HG03175 (cell line): ENCODE measurements at regions not wholly inside any gene's neighbourhood (a gene's known extent, or its start where the extent isn't known, plus 50 kb on each side); places are given as distances from the start of the nearest gene placed in this dataset.

Experiments used
- ATAC-seq: cut with Tn5 transposase; IDR thresholded peaks from one replicate; pipeline ENCODE4 v1.9.1; 2021; ENCODE audit warnings: mild to moderate bottlenecking, moderate library complexity; ENCODE audit not compliant: unreplicated experiment

GRCh38 chr6:104229057-104229456 lies 630.7 kb downstream of the HACE1 start:
- ATAC-seq = no peak

DNA sequence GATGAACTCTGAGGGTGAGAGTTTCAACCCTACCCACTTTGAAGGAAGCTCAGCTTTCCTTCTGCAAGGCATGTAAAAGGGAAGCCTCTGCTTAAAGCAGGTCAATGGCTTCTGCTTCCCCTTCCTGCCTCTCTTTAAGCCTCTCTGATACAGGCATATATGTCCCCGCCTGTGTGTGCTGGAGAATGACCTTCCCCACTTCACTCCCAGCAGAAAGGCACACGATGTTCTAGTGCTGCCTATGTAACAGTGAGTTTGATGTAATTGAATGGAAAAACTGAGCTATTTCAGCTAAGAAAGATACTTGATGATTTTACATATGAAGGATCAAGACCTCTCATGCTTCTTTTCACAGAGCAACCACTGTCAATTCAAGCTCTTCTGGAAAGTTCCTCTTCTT lies 632.2 kb downstream of the HACE1 start:
- ATAC-seq = no peak

- ATAC-seq = no peak
These were observed 632.8 kb downstream of the HACE1 start for GRCh38 chr6:104226790-104227446.

GRCh38 chr6:104218116-104218515 lies 641.6 kb downstream of the HACE1 start:
- ATAC-seq = no peak

- no peak for ATAC-seq
These were observed 644.8 kb downstream of the HACE1 start for GRCh38 chr6:104214901-104215300.

DNA sequence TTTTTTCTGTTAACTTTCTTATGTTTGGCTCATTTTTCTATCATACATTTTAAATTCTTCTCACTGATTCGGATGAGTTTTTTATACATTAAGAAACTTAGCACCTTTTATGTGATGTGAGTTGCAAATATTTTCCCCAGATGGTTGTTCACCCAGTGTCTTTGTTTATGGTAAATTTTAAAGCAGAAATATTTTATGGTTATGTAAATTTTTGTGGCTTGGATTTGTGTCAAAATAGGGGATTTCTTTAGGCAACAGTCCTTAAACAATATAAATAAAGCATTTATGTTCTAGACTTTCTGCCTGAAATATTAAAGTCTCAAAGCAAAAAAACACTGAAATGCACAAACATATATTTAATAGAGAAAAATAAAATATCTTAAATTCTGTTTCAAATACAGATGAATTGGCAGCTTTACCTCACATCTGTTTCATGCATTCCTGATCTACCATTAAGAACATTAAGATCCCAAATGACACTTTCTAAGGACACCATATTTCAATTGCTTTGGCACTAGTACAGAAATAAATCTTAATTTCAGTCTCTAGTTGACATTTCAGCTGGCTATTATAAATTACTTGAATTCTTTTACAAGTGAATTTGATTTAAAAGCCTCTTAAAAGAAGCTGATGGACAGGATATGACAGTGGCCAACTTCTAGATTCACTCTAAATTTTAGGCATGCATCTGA lies 646.6 kb downstream of the HACE1 start:
- ATAC-seq = no peak

GRCh38 chr6:104207635-104208034 lies 652.1 kb downstream of the HACE1 start:
- ATAC-seq = no peak

GRCh38 chr6:104201557-104201956 lies 658.2 kb downstream of the HACE1 start:
- no peak for ATAC-seq

GRCh38 chr6:104187616-104188015 lies 672.1 kb downstream of the HACE1 start:
- no peak for ATAC-seq

DNA sequence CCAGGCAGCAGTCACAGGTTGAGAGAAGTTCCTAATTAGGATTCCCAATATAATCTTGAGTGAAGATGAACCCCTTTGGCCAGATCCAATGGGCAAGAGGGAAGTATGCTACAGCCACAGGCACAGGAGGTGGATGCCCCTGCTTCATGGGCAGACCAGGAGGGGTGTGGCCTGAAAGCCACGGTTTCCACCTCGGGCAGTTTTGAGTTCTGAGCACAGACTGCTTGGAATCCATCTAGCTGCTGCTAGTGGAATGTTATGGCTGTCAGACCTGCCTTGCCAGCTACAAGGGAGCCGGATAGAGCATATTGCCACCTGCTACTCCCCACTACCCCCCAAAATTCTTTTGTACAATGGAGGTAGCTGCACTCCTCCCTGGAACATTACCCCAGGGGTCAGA lies 672.9 kb downstream of the HACE1 start:
- no peak for ATAC-seq

- no peak for ATAC-seq
These were observed 675.8 kb downstream of the HACE1 start for GRCh38 chr6:104183816-104184435.

GRCh38 chr6:104182811-104183210 lies 676.9 kb downstream of the HACE1 start:
- no peak for ATAC-seq

GRCh38 chr6:104173668-104174067 lies 686.1 kb downstream of the HACE1 start:
- ATAC-seq = no peak

DNA sequence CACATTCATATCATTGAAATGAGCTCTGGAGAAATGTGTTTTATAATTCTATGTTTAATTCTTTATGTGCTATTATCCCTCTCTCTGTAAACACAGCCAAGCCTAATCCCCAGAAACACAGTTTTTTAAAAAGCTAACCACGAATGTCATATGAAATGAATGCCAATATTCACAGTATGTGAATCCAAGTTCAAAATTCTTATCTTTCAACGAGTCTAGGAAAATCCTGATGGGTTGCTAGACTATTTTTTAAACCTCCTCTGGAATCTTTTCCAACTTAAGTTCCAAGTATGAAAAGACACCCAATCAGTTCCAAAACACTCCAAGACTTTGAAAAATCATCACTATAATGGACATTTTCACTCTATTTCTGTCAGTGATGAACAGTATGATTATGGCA lies 689.3 kb downstream of the HACE1 start:
- ATAC-seq = no peak

GRCh38 chr6:104166055-104166668 lies 693.6 kb downstream of the HACE1 start:
- ATAC-seq = no peak

DNA sequence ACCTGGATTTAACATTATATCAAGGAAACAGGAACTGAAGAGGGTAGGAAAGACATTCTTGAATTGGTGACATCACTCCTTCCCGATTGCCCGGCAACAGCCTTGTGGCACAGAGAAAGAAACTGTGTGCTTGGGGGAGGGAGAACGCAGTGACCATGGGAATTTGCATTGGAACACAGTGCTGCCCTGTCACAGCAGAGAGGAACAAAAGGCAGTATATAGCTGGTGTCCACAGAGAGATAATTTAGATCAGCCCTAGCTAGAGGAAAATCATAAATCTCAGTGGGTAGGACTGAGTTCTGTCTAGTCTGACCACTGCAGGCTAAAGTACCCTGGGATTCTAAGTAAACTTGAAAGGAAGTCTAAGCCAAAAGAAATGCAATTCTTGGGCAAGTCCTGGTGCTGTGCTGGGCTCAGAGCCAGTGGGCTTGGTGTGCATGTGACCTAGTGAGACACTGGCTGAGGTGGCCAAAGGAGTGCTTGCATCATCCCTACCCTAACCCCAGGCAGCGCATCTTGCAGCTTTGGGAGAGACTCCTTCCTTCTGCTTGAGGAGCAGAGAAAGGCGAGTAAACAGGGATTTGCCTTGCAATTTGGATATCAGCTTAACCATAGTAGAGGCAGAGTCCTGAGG lies 697.6 kb downstream of the HACE1 start:
- ATAC-seq = no peak

GRCh38 chr6:104159045-104159618 lies 700.6 kb downstream of the HACE1 start:
- ATAC-seq = no peak

DNA sequence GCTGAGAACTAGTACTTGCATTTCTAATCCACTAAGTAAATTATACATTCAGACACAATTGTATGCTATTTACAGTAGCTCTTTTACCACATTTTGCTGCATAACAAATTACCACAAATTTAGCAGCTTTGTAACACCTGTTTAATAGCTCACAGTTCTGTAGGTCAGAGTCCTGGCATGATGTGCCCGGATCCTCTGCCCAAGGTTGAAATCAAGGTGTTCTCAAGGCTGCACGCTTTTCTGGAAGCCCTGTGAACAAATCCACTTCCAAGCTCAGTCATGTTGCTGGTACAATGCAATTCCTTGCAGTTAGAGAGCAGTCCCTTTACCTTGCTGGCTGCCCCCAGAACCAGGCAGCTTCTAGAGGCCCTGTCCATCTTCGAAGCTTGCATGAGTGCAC lies 716.0 kb downstream of the HACE1 start:
- ATAC-seq = no peak

DNA sequence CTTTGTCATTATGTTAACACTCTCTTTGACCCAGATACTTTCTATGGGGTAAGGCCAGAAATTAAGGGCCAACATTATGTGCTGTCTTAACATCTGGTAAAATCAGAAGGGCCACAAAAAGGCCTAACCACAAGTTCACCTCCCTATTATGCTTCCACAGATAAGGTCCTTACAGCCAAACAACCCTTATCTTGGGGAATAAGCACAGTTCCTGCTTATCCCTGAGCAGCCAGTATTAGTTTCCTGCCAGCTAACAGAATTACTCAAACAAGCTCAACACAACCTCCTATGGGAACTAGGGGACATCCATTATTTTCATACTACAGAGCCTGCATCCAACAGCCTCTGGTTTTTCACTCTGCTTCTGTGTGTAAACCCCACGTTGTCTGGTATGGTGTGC lies 724.8 kb downstream of the HACE1 start:
- no peak for ATAC-seq

DNA sequence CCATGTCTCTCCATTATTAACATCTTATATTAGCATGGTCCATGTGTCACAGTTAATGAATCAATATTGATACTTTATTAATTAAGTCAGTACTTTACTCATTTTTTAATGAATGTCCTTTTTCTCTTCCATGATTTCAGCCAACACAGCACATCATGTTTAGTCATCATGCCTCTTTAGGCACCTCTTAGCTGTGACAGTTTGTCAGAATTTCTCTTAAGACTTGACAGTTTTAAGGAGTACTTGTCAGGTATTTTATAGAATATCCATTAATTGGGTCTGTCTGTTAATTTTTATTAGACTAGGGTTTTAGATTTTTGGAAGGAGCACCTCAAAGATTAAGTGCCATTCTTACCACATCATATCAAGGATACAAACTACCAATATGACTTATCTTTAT lies 729.4 kb downstream of the HACE1 start:
- no peak for ATAC-seq
